SK-N-SH treated with all-trans-retinoic acid at 6 μM for 48 hours (cell line): ENCODE measurements at regions not wholly inside any gene's neighbourhood (a gene's known extent, or its start where the extent isn't known, plus 50 kb on each side); places are given as distances from the start of the nearest gene placed in this dataset.

ENCODE experiments used
- ATAC-seq: fragments of 200-7000 bp; cut with Tn5 transposase; 3 replicates; pipeline ENCODE4 v1.9.1; 2020; ENCODE audit warnings: mild to moderate bottlenecking, moderate library complexity
- ARNTL ChIP-seq: fragments of 450-650 bp; formaldehyde crosslinking; IDR thresholded peaks from 2 replicates; pipeline ENCODE4 v1.5.0; 2020; ENCODE audit warnings: low read depth, mild to moderate bottlenecking, moderate library complexity, borderline replicate concordance
- BACH2 ChIP-seq: fragments of 250-450 bp; sonication (Bioruptor Pico); IDR thresholded peaks from 2 replicates; pipeline ENCODE4 v1.9.0; 2021; ENCODE audit warnings: mild to moderate bottlenecking, borderline replicate concordance
- ESRRG ChIP-seq: fragments of 250-450 bp; sonication (Bioruptor Pico); IDR thresholded peaks from 2 replicates; pipeline ENCODE4 v1.6.1; 2021; ENCODE audit warnings: mild to moderate bottlenecking
- GLIS3 ChIP-seq: fragments of 250-450 bp; sonication (Bioruptor Pico); IDR thresholded peaks from 2 replicates; pipeline ENCODE4 v1.5.0; 2020; ENCODE audit warnings: mild to moderate bottlenecking, moderate library complexity
- ISL1 ChIP-seq: fragments of 250-450 bp; sonication (Bioruptor Pico); IDR thresholded peaks from 2 replicates; pipeline ENCODE4 v2.1.2; 2022; ENCODE audit warnings: mild to moderate bottlenecking, moderate library complexity
- OSR1 ChIP-seq: fragments of 250-450 bp; sonication (Bioruptor Pico); IDR thresholded peaks from 2 replicates; pipeline ENCODE4 v1.8.0; 2022; ENCODE audit warnings: moderate library complexity, mild to moderate bottlenecking, inconsistent platforms
- RARB ChIP-seq: fragments of 250-450 bp; sonication (Bioruptor Pico); IDR thresholded peaks from 2 replicates; pipeline ENCODE4 v1.8.0; 2021; ENCODE audit warnings: mild to moderate bottlenecking, moderate library complexity
- SNAI2 ChIP-seq: fragments of 250-450 bp; sonication (Bioruptor Pico); IDR thresholded peaks from 2 replicates; pipeline ENCODE4 v1.5.0; 2020; ENCODE audit warnings: mild to moderate bottlenecking, moderate library complexity
- TCF4 ChIP-seq: fragments of 250-450 bp; sonication (Bioruptor Pico); IDR thresholded peaks from 2 replicates; pipeline ENCODE4 v1.8.0; 2021; ENCODE audit warnings: mild to moderate bottlenecking, moderate library complexity, borderline replicate concordance
- TOX ChIP-seq: fragments of 250-450 bp; sonication (Bioruptor Pico); IDR thresholded peaks from 2 replicates; pipeline ENCODE4 v1.8.0; 2021; ENCODE audit warnings: mild to moderate bottlenecking, moderate library complexity, borderline replicate concordance
- ZC3H10 ChIP-seq: fragments of 250-450 bp; sonication (Bioruptor Pico); IDR thresholded peaks from 2 replicates; pipeline ENCODE4 v1.5.1; 2021; ENCODE audit warnings: mild to moderate bottlenecking, moderate library complexity
- ZFP3 ChIP-seq: fragments of 250-450 bp; sonication (Bioruptor Pico); IDR thresholded peaks from 2 replicates; pipeline ENCODE4 v1.5.0; 2020; ENCODE audit warnings: mild to moderate bottlenecking, moderate library complexity
- ZFP30 ChIP-seq: fragments of 450-650 bp; formaldehyde crosslinking; IDR thresholded peaks from 2 replicates; pipeline ENCODE4 v1.5.0; 2022; ENCODE audit warnings: mild to moderate bottlenecking, moderate library complexity
- ZNF565 ChIP-seq: fragments of 450-650 bp; formaldehyde crosslinking; conservative IDR thresholded peaks from 2 replicates; pipeline ENCODE4 v1.5.0; 2020; ENCODE audit warnings: low read depth, mild to moderate bottlenecking, moderate library complexity
- ZNF70 ChIP-seq: fragments of 450-650 bp; formaldehyde crosslinking; IDR thresholded peaks from 2 replicates; pipeline ENCODE4 v1.5.0; 2020; ENCODE audit warnings: mild to moderate bottlenecking, moderate library complexity
- ZNF8 ChIP-seq: fragments of 450-650 bp; formaldehyde crosslinking; IDR thresholded peaks from 2 replicates; pipeline ENCODE4 v1.5.0; 2020; ENCODE audit warnings: mild to moderate bottlenecking, moderate library complexity
- TF ChIP-seq, protein P1 (sequence below): fragments of 250-450 bp; sonication (Bioruptor Pico); IDR thresholded peaks from 2 replicates; pipeline ENCODE4 v1.5.1; 2021; ENCODE audit warnings: mild to moderate bottlenecking, moderate library complexity
- TF ChIP-seq, protein P2 (sequence below): fragments of 250-450 bp; sonication (Bioruptor Pico); IDR thresholded peaks from 2 replicates; pipeline ENCODE4 v1.8.0; 2020; ENCODE audit warnings: mild to moderate bottlenecking, moderate library complexity, borderline replicate concordance
- TF ChIP-seq, protein P3 (sequence below): fragments of 250-450 bp; sonication (Bioruptor Pico); IDR thresholded peaks from 2 replicates; pipeline ENCODE4 v1.5.0; 2020; ENCODE audit warnings: mild to moderate bottlenecking, moderate library complexity
- TF ChIP-seq, protein P4 (sequence below): fragments of 250-450 bp; sonication (Bioruptor Pico); IDR thresholded peaks from 2 replicates; pipeline ENCODE4 v1.8.0; 2021; ENCODE audit warnings: low read depth, mild to moderate bottlenecking, moderate library complexity, borderline replicate concordance
- TF ChIP-seq, protein P5 (sequence below): fragments of 250-450 bp; sonication (Bioruptor Pico); IDR thresholded peaks from 2 replicates; pipeline ENCODE4 v1.5.1; 2020; ENCODE audit warnings: low read depth, mild to moderate bottlenecking, moderate library complexity

DNA sequence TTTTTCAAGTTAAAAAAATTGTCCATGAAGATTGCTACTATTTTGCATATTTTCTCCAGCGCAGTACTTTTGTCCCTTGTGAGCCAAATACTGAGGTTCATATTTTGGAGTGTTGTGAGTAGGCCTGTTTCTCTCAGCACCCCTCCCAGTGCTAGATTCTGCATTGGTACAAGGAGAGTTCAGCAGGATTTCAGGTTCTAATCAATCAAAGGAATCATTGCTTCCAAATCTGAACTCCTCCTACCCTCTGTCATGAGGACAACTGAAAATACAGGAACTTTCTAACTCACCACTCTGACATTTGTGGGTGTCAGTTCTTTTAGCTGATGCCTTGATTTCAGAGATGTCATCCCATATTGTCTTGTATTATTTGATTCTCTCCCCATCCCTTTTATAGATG, 299.9 kb downstream of the FZD1 start:
- ATAC-seq: no peak
- no peak for TF ChIP-seq OSR1 (CRISPR knock-in tag)
- no peak for TF ChIP-seq ZC3H10 (CRISPR knock-in tag)
- TF ChIP-seq ARNTL (CRISPR knock-in tag): no peak
- TF ChIP-seq GLIS3 (CRISPR knock-in tag): no peak
- TF ChIP-seq, protein P1, sequence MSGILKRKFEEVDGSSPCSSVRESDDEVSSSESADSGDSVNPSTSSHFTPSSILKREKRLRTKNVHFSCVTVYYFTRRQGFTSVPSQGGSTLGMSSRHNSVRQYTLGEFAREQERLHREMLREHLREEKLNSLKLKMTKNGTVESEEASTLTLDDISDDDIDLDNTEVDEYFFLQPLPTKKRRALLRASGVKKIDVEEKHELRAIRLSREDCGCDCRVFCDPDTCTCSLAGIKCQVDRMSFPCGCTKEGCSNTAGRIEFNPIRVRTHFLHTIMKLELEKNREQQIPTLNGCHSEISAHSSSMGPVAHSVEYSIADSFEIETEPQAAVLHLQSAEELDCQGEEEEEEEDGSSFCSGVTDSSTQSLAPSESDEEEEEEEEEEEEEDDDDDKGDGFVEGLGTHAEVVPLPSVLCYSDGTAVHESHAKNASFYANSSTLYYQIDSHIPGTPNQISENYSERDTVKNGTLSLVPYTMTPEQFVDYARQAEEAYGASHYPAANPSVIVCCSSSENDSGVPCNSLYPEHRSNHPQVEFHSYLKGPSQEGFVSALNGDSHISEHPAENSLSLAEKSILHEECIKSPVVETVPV (CRISPR knock-in tag): no peak
- no peak for TF ChIP-seq ZNF8
- no peak for TF ChIP-seq ISL1 (CRISPR knock-in tag)
- TF ChIP-seq, protein P2, sequence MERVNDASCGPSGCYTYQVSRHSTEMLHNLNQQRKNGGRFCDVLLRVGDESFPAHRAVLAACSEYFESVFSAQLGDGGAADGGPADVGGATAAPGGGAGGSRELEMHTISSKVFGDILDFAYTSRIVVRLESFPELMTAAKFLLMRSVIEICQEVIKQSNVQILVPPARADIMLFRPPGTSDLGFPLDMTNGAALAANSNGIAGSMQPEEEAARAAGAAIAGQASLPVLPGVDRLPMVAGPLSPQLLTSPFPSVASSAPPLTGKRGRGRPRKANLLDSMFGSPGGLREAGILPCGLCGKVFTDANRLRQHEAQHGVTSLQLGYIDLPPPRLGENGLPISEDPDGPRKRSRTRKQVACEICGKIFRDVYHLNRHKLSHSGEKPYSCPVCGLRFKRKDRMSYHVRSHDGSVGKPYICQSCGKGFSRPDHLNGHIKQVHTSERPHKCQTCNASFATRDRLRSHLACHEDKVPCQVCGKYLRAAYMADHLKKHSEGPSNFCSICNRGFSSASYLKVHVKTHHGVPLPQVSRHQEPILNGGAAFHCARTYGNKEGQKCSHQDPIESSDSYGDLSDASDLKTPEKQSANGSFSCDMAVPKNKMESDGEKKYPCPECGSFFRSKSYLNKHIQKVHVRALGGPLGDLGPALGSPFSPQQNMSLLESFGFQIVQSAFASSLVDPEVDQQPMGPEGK: no peak
- TF ChIP-seq, protein P3, sequence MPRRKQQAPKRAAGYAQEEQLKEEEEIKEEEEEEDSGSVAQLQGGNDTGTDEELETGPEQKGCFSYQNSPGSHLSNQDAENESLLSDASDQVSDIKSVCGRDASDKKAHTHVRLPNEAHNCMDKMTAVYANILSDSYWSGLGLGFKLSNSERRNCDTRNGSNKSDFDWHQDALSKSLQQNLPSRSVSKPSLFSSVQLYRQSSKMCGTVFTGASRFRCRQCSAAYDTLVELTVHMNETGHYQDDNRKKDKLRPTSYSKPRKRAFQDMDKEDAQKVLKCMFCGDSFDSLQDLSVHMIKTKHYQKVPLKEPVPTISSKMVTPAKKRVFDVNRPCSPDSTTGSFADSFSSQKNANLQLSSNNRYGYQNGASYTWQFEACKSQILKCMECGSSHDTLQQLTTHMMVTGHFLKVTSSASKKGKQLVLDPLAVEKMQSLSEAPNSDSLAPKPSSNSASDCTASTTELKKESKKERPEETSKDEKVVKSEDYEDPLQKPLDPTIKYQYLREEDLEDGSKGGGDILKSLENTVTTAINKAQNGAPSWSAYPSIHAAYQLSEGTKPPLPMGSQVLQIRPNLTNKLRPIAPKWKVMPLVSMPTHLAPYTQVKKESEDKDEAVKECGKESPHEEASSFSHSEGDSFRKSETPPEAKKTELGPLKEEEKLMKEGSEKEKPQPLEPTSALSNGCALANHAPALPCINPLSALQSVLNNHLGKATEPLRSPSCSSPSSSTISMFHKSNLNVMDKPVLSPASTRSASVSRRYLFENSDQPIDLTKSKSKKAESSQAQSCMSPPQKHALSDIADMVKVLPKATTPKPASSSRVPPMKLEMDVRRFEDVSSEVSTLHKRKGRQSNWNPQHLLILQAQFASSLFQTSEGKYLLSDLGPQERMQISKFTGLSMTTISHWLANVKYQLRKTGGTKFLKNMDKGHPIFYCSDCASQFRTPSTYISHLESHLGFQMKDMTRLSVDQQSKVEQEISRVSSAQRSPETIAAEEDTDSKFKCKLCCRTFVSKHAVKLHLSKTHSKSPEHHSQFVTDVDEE (CRISPR knock-in tag): no peak
- TF ChIP-seq ZNF70: no peak
- TF ChIP-seq, protein P4, sequence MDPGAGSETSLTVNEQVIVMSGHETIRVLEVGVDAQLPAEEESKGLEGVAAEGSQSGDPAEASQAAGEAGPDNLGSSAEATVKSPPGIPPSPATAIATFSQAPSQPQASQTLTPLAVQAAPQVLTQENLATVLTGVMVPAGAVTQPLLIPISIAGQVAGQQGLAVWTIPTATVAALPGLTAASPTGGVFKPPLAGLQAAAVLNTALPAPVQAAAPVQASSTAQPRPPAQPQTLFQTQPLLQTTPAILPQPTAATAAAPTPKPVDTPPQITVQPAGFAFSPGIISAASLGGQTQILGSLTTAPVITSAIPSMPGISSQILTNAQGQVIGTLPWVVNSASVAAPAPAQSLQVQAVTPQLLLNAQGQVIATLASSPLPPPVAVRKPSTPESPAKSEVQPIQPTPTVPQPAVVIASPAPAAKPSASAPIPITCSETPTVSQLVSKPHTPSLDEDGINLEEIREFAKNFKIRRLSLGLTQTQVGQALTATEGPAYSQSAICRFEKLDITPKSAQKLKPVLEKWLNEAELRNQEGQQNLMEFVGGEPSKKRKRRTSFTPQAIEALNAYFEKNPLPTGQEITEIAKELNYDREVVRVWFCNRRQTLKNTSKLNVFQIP (CRISPR knock-in tag): no peak
- no peak for TF ChIP-seq ZFP3 (CRISPR knock-in tag)
- TF ChIP-seq ZFP30 (CRISPR knock-in tag): no peak
- no peak for TF ChIP-seq ZNF565
- TF ChIP-seq, protein P5, sequence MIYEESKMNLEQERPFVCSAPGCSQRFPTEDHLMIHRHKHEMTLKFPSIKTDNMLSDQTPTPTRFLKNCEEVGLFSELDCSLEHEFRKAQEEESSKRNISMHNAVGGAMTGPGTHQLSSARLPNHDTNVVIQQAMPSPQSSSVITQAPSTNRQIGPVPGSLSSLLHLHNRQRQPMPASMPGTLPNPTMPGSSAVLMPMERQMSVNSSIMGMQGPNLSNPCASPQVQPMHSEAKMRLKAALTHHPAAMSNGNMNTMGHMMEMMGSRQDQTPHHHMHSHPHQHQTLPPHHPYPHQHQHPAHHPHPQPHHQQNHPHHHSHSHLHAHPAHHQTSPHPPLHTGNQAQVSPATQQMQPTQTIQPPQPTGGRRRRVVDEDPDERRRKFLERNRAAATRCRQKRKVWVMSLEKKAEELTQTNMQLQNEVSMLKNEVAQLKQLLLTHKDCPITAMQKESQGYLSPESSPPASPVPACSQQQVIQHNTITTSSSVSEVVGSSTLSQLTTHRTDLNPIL (CRISPR knock-in tag): no peak
- no peak for TF ChIP-seq SNAI2
- TF ChIP-seq RARB (CRISPR knock-in tag): no peak
- TF ChIP-seq ESRRG: no peak
- TF ChIP-seq TCF4 (CRISPR knock-in tag): no peak
- TF ChIP-seq, all 23 proteins: peak for 0

DNA sequence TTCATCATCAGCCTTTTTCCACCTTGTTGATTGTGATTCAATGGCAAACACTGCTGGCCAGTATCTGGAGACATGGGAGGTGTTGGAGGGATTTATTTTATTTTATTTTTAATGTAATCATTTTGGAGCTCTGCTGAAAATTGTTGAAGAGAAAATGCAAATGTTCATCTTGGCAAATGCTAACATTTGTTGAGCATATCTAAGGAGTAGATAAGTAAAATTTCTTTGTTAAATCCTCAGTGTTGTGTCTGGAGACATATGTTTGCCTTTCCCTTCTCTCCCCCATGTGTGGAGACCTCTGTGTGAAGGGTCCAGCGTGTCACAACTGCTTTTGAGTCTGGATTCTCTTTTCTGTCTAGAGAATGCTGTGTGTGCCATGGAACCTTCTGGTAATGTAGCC, 300.3 kb downstream of the FZD1 start:
- no peak for ATAC-seq
- TF ChIP-seq ESRRG (no peak), BACH2 (CRISPR knock-in tag) (no peak), RARB (CRISPR knock-in tag) (no peak), OSR1 (CRISPR knock-in tag) (no peak)

DNA sequence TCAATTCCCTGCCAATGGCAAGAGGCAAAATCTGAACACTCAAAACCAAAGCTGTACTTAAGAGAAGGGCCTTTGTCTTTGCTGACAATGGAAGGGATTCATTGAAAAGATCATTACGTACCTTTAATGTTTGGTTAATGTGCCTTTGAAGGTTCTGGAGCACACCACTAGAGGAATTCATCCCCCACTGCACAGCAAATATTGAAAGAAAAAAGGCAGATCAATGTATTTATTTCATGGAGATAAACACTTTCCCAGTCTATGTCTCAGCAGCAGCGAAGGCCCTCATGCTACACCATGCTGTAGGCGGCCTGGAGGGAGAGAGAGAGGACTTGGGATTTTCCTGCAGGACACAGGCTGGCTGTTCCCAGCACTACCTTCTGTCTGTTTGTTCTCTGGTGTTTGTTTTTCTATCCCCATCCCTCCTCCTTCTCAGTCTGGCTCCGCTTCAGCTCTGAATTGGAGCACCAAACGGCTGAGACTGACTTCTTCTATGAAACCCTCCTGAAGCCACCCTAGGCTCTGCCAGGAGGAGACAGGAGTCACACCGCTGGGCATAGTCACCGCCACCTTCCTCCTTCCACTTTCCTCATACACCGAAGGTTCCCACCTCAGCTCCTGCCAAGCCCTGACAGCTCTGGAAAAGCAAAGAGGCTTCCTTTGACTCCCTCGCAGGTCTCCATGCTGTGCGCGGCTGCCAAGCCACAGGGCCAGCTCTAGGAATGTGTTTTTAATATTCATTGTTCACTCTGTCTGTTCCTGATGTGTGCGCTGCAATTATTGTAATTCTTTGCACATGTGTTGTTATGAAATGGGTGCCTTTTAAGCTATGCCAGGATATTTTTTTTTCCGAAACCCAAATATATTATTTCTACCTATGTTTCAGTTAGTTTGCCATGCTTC, 301.5 kb downstream of the FZD1 start:
- TF ChIP-seq TOX (no peak), ARNTL (CRISPR knock-in tag) (0 out of 2 replicates have a peak, but pooled peaks have one; percentile 27), TCF4 (CRISPR knock-in tag) (peak; percentile 79), ZNF565 (0 out of 2 replicates have a peak, but pooled peaks have one; percentile 14), SNAI2 (no peak)
- TF ChIP-seq, protein P3 (CRISPR knock-in tag): peak; percentile 24; the same call in 1 of the 2 replicates
- peak; percentile 76 for ATAC-seq
